Neural cell (in vitro differentiated cells): ENCODE measurements at regions not wholly inside any gene's neighbourhood (a gene's known extent, or its start where the extent isn't known, plus 50 kb on each side); places are given as distances from the start of the nearest gene placed in this dataset.
"Not testable (repeated sequence)": the region's sequence is repeated elsewhere in the genome, so short reads cannot be mapped to it uniquely, and the experiment has no call there.

Experiments used
- EZH2 ChIP-seq: fragments of 200-600, 300-800 bp; shearing (Covaris generic), sonication (generic); IDR thresholded peaks from 2 replicates; pipeline ENCODE4 v1.6.1; 2014; ENCODE audit warnings: antibody characterized with exemption, low read length, borderline replicate concordance, mild to moderate bottlenecking; ENCODE audit not compliant: insufficient read depth, poor library complexity, severe bottlenecking
- POLR2AphosphoS5 ChIP-seq: IDR thresholded peaks from 2 replicates; pipeline ENCODE4 v1.6.1; 2012
- RAD21 ChIP-seq: fragments of 450-650 bp; conservative IDR thresholded peaks from 2 replicates; pipeline ENCODE4 v1.6.1; 2014; ENCODE audit warnings: antibody characterized with exemption, mild to moderate bottlenecking, moderate library complexity
- SMC3 ChIP-seq: fragments of 450-650 bp; conservative IDR thresholded peaks from 2 replicates; pipeline ENCODE4 v1.6.1; 2014; ENCODE audit warnings: antibody characterized with exemption, mild to moderate bottlenecking, moderate library complexity; ENCODE audit not compliant: poor library complexity
- TF ChIP-seq, protein P1 (sequence below): fragments of 450-650 bp; IDR thresholded peaks from 2 replicates; pipeline ENCODE4 v1.5.1; 2014; ENCODE audit warnings: antibody characterized with exemption, mild to moderate bottlenecking, moderate library complexity; ENCODE audit not compliant: poor library complexity, severe bottlenecking

GRCh38 chrX:63000196-63000595 lies 350.9 kb downstream of the SPIN4 start:
- TF ChIP-seq, protein P1, sequence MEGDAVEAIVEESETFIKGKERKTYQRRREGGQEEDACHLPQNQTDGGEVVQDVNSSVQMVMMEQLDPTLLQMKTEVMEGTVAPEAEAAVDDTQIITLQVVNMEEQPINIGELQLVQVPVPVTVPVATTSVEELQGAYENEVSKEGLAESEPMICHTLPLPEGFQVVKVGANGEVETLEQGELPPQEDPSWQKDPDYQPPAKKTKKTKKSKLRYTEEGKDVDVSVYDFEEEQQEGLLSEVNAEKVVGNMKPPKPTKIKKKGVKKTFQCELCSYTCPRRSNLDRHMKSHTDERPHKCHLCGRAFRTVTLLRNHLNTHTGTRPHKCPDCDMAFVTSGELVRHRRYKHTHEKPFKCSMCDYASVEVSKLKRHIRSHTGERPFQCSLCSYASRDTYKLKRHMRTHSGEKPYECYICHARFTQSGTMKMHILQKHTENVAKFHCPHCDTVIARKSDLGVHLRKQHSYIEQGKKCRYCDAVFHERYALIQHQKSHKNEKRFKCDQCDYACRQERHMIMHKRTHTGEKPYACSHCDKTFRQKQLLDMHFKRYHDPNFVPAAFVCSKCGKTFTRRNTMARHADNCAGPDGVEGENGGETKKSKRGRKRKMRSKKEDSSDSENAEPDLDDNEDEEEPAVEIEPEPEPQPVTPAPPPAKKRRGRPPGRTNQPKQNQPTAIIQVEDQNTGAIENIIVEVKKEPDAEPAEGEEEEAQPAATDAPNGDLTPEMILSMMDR, result not testable (repeated sequence)
- TF ChIP-seq RAD21, POLR2AphosphoS5, SMC3, EZH2: not testable (repeated sequence)
